ENCODE measurements at regions not wholly inside any gene's neighbourhood (a gene's known extent, or its start where the extent isn't known, plus 50 kb on each side); places are given as distances from the start of the nearest gene placed in this dataset.

DNA sequence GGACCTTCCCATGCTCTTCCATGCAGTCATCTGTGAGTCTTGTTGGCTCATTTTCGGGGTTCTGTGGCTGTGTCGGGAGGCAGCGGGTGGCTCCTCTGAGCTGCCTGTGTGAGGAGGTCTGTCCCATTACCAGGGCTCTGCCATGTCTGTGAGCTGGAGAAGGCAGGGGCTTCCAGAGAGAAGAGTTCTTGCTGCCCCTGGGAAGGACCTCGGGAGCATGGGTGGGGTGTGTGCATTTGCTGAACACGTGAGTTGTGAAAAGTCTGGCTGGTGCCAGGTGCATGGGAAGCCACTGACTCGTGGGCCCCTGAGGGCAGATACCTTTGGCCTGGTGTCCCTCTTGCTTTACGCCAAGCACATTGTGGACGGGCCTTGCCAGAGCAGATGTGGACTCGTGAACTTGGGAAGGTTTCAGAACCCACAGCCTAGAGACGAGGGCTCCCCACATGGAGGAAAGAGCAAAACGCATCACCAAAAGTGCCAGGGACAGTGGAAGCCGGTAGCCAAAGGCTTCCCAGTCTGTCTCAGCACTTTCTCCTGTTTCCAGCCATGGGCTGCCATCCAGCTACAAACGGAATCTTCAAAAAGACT is 1324.5 kb downstream of the BRD1 start:
- TF ChIP-seq, protein P1, sequence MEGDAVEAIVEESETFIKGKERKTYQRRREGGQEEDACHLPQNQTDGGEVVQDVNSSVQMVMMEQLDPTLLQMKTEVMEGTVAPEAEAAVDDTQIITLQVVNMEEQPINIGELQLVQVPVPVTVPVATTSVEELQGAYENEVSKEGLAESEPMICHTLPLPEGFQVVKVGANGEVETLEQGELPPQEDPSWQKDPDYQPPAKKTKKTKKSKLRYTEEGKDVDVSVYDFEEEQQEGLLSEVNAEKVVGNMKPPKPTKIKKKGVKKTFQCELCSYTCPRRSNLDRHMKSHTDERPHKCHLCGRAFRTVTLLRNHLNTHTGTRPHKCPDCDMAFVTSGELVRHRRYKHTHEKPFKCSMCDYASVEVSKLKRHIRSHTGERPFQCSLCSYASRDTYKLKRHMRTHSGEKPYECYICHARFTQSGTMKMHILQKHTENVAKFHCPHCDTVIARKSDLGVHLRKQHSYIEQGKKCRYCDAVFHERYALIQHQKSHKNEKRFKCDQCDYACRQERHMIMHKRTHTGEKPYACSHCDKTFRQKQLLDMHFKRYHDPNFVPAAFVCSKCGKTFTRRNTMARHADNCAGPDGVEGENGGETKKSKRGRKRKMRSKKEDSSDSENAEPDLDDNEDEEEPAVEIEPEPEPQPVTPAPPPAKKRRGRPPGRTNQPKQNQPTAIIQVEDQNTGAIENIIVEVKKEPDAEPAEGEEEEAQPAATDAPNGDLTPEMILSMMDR (IDR thresholded peaks at IDR 0.05; ENCODE audit: low read depth, low read length) = no peak
- no peak for TF ChIP-seq POLR2A (IDR thresholded peaks at IDR 0.05; ENCODE audit: extremely low read depth, insufficient read length)

Data from NB4 (cell line).